Fibroblast of upper back skin (primary cell): ENCODE measurements at regions not wholly inside any gene's neighbourhood (a gene's known extent, or its start where the extent isn't known, plus 50 kb on each side); places are given as distances from the start of the nearest gene placed in this dataset.

Experiments used
- DNase-seq: peaks from one replicate; pipeline ENCODE4 v3.0.0-alpha.2; 2013

- no peak for DNase-seq
Observed at GRCh38 chr5:143581649-143582048, 178.2 kb upstream of the NR3C1 start.

- DNase-seq = no peak
Observed at GRCh38 chr5:143581147-143581546, 177.7 kb upstream of the NR3C1 start.

GRCh38 chr5:143576711-143577484 lies 173.4 kb upstream of the NR3C1 start:
- peak; percentile 95 for DNase-seq

DNA sequence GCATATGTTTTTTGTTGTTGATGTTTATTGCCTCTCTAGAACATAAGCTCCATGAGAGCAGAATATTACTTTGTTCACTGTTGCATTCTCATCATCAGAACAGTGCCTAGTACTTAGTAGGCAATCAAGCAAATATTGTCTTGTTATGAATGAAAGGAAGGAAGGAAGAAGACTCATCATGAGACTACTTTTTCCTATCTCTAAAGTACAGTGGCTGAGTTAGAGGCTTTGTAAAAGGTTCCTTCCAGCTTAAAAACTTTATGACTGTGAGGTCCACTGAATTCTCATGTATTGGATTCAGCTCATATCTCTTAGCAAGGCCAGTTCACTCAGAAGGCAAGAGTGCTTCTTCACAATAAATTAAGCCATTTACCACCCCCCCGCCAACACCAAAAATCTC lies 171.8 kb upstream of the NR3C1 start:
- DNase-seq = no peak

- DNase-seq = no peak
Observed at GRCh38 chr5:143574236-143574635, 170.8 kb upstream of the NR3C1 start.

- no peak for DNase-seq
Observed at GRCh38 chr5:143573568-143574170, 170.2 kb upstream of the NR3C1 start.

GRCh38 chr5:143572671-143573070 lies 169.2 kb upstream of the NR3C1 start:
- no peak for DNase-seq

GRCh38 chr5:143571642-143572624 lies 168.4 kb upstream of the NR3C1 start:
- no peak for DNase-seq

DNA sequence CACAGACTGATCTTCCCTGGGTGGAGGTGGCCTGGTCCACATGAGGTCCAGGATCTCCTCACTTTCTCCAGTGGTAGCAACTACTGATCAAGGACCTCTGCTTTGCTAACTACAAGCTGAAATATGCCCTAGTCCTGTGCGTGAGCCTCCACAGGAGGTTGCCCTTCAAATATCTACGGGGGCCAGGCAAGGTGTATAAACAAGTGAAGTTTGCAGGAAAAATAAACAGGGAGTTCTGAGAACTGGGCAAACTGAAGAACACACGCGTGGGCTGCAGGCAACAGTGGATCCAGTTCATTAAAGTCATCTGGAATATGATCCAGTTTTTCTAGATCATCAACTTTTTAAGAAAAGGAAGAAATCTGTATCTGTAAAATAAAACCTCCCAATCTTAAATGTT lies 167.5 kb upstream of the NR3C1 start:
- DNase-seq = no peak

DNA sequence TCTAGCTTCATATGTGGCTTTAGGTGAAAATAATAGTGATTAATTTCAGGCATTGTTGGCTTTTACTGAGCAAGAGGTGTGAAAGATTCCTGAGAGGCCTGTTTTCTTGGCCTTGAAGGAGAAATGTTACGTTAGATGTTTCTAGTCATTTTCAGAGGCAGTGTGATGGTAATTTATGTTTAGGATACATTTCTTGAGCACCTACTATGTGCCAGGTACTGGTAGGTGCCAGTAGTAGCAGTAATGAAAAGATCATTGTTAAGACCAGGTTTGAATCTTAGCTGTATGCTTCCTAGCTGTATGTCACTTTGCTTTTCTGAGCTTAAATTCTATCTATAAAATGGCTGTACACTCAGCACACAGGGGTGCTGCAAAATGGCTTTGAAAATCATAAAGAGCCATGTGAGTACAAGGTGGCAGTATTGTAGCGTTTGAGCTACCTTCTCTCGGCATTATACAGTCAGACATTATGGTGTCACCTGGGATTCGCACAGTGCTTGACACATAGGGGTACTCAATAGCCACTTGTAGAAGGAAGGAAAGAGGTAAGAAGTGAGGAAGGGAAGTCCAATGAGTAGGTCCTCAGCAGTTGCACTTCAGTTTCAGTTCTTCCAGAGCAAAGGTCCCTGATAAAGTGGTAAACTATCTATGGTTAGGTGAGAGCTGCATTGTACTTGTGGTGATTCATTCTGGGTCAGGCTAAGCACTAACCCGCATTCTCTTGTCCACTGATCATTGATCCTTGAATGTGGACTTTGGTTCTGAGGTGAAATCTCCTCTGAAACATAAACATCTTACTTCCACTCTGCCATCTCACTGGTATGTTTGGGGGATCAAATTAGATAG lies 166.5 kb upstream of the NR3C1 start:
- no peak for DNase-seq

- peak; percentile 94 for DNase-seq
Observed at GRCh38 chr5:143569213-143569701, 165.8 kb upstream of the NR3C1 start.

GRCh38 chr5:143567583-143568504 lies 164.4 kb upstream of the NR3C1 start:
- DNase-seq = no peak

DNA sequence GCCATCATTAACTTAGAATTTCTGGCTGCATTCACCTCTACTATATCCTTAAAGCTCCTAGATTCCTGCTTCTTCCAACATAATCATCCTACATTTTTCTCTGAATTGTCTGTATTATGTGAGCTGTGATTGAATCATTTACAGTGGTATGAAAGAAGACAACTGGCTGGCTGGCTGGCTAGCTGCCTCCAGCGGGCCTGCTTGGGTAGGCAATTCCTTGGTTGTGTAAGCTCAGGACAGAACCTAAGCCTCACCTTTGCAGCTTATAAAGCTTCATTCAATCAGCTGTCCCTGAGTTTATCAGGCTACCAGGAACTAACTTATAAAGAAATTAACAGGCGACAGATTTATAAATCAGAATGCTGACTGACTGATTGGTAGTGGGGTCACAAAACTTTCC lies 162.7 kb upstream of the NR3C1 start:
- DNase-seq = no peak

GRCh38 chr5:143564417-143564816 lies 160.9 kb upstream of the NR3C1 start:
- DNase-seq = no peak

- DNase-seq = peak; percentile 74
Observed at GRCh38 chr5:143562935-143563334, 159.4 kb upstream of the NR3C1 start.

DNA sequence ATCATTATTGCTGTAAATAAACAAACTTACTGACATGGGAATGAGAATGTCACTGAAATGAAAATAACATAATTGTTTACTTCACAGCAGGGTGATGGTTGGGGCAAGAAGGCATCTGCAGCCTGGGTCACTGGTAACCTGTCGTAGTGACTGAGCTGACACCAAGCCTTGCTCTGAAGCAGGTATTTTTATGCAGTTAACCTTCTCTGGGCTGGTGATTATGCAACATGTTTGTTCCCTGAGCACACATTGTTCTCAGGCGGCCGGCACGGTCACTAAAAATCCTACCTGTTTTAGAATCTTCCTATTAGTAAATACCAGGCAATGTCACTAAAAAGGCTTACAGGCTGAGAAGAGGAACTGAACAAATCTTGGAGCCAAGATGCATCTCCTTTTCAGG lies 157.7 kb upstream of the NR3C1 start:
- DNase-seq = no peak

GRCh38 chr5:143560378-143560777 lies 156.9 kb upstream of the NR3C1 start:
- DNase-seq = no peak

GRCh38 chr5:143559586-143560109 lies 156.2 kb upstream of the NR3C1 start:
- no peak for DNase-seq

GRCh38 chr5:143558048-143558447 lies 154.6 kb upstream of the NR3C1 start:
- no peak for DNase-seq

GRCh38 chr5:143557061-143557818 lies 153.8 kb upstream of the NR3C1 start:
- DNase-seq = peak; percentile 64
